ENCODE measurements at regions not wholly inside any gene's neighbourhood (a gene's known extent, or its start where the extent isn't known, plus 50 kb on each side); places are given as distances from the start of the nearest gene placed in this dataset.

- no peak for TF ChIP-seq RBM15 (IDR thresholded peaks at IDR 0.05; ENCODE audit: insufficient read depth, low read length)
- 0 out of 2 replicates have a peak, but pooled peaks have one; percentile 14 for TF ChIP-seq HDAC8 (tag; IDR thresholded peaks at IDR 0.05)
- TF ChIP-seq, protein P1, sequence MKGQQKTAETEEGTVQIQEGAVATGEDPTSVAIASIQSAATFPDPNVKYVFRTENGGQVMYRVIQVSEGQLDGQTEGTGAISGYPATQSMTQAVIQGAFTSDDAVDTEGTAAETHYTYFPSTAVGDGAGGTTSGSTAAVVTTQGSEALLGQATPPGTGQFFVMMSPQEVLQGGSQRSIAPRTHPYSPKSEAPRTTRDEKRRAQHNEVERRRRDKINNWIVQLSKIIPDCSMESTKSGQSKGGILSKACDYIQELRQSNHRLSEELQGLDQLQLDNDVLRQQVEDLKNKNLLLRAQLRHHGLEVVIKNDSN (CRISPR knock-in tag; IDR thresholded peaks at IDR 0.05) = no peak
- TF ChIP-seq ZKSCAN3 (CRISPR knock-in tag; IDR thresholded peaks at IDR 0.05) = no peak
- TF ChIP-seq MGA (IDR thresholded peaks at IDR 0.05) = peak; percentile 80
- no peak for TF ChIP-seq RBM39 (optimal IDR thresholded peaks at IDR 0.05; ENCODE audit: low read depth, low read length)
- TF ChIP-seq, protein P2, sequence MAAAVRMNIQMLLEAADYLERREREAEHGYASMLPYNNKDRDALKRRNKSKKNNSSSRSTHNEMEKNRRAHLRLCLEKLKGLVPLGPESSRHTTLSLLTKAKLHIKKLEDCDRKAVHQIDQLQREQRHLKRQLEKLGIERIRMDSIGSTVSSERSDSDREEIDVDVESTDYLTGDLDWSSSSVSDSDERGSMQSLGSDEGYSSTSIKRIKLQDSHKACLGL (CRISPR knock-in tag; IDR thresholded peaks at IDR 0.05; ENCODE audit: borderline replicate concordance, poor library complexity, severe bottlenecking) = no peak
- no peak for TF ChIP-seq TSC22D4 (tag; IDR thresholded peaks at IDR 0.05)
- no peak for TF ChIP-seq MAFF (IDR thresholded peaks at IDR 0.05; ENCODE audit: low read length)
- no peak for TF ChIP-seq THAP12 (CRISPR knock-in tag; IDR thresholded peaks at IDR 0.05)
- TF ChIP-seq RBFOX2 (IDR thresholded peaks at IDR 0.05; ENCODE audit: low read depth, low read length) = peak; percentile 62
These were observed 60.0 kb upstream of the IRX1 start (continued) for GRCh38 chr5:3535414-3536211.
